ENCODE measurements at regions not wholly inside any gene's neighbourhood (a gene's known extent, or its start where the extent isn't known, plus 50 kb on each side); places are given as distances from the start of the nearest gene placed in this dataset.
"Not testable (repeated sequence)": the region's sequence is repeated elsewhere in the genome, so short reads cannot be mapped to it uniquely, and the experiment has no call there.

GRCh38 chr15:39499042-39499441 is 81.8 kb upstream of the THBS1 start:
- no peak for DNase-seq

DNA sequence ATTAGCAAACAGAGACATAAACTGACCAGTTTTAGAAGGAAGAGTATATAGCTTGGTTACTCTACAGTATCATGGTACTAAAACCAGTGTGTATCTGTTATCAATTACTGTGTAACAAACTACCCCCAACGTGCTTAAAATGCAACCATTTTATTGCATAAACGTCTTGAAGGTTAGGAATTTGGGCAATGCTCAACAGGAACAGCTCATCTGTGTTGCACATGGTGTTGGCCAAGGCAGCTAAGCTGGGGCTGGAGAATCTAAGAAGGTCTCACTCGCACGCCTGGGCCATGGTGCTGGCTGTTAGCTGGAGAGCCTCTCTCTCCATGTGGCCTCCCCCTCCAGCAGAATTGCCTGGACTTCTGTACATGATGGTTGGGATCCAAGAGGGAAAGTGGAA is 81.2 kb upstream of the THBS1 start:
- no peak for DNase-seq

DNA sequence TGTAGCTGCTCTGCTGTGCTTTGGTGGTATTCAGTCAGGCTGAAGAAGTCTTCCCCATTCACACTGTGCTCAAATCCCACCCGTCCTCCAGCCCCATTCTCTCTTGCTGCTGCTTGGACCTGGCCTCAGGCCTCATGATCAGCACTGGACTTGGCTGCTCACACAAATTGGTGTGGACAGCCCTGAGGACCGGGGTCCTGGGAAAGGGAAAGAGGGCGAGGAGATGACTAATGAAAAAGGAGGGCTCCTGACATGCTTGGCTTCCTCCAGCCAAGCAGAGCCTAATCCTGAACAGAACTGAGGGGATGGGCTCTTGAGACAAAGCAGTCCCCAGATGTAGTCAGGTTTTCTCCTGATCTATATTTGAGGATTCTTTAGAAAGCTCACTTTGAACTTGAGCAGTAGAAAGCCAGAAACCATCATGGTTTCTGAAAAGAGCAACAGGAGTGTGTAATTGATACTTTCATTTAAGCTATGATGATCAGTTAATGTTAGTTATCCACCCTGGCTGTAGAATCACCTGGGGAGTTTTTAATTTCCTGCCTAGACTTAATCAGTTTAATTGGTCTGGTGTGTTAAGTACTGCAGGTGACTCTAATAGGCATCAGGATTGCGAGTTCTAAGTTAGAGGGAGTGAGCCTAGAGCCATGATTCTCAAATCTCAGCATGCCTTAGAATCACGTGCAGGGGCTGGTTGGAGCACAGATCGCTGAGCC is 79.4 kb upstream of the THBS1 start:
- DNase-seq: no peak

- DNase-seq: no peak
Observed at GRCh38 chr15:39502082-39502447, 78.8 kb upstream of the THBS1 start.

DNA sequence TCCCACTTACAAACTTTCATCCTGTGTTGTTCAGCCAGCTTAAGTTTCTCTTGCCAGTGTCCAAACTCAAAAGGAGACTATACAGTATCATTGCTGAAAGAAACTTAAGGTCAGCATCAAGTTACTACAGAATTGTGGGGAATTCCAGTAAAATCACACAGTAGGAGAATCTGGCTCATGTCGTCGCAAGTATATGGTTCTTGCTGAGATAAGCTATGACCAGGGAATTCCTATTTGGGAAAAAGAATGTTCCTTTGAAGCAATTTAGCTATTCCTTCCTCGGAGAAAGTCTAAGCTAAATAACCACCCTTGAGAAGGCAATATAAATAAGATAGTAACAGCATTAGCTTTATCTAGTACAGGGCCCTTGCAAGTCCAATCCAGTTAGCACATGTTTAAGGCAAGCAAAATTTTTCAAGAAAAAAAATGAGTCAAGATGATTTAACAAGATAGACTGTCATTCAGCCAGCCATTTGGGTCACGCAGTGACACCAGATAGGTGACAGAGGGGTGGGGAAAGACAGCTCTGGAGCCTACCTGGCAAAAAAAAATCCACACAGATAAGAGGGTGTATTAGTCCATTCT is 78.2 kb upstream of the THBS1 start:
- DNase-seq: no peak

DNA sequence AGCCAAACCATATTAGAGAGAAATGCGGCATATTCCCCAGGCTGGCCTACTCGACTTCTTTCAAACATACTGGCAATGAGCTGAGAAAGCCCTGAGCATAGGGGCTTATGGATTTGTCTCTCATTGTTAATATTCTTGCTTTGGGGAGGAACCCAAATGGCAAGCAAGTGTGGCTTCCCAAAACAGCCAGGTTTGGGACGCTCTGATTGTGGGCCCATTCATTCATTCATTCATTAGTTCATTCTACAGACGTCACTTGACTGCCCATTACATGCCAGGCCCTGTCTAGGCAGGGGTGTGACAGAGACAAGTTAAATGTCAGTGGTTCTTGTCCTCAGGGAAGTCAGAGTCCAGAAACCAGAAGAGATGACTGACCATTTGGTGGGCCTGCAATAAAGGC is 77.4 kb upstream of the THBS1 start:
- no peak for DNase-seq

- DNase-seq: no peak
Observed at GRCh38 chr15:39504808-39505207, 76.1 kb upstream of the THBS1 start.

- no peak for DNase-seq
Observed at GRCh38 chr15:39506146-39506545, 74.7 kb upstream of the THBS1 start.

- no peak for DNase-seq
Observed at GRCh38 chr15:39508536-39508935, 72.3 kb upstream of the THBS1 start.

DNA sequence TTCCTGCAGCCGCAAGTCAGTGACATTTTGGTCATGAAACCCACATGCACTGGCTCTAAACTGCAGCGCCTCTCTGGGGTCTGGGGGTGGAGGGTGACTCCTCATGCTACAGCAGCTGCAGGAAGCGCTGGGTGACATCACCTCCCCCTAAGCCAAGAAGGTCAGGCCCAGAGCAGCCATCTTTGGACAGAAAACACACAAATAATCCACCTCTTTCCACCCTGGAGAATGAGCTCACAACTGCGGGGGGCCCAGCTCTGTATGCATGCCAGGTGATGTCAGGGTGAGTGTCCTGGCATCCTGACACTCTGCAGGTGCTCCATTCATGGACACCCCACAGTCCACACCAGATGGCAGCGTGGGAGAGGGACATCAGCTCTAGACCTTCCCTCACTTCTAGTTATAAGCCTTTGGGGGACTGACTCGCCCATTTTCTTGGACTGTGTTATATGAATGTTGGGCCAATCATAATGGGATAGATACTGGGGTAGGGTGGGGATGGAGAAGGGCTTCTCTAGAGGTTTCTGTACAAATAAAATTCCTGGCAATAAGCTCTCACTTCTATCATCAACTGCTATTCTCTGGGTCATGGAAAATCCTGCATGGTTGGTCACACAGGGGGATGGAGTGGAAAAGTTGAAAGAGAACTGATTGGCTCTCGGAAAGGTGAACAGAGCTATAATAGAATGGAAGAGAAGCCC is 70.7 kb upstream of the THBS1 start:
- DNase-seq: no peak

DNA sequence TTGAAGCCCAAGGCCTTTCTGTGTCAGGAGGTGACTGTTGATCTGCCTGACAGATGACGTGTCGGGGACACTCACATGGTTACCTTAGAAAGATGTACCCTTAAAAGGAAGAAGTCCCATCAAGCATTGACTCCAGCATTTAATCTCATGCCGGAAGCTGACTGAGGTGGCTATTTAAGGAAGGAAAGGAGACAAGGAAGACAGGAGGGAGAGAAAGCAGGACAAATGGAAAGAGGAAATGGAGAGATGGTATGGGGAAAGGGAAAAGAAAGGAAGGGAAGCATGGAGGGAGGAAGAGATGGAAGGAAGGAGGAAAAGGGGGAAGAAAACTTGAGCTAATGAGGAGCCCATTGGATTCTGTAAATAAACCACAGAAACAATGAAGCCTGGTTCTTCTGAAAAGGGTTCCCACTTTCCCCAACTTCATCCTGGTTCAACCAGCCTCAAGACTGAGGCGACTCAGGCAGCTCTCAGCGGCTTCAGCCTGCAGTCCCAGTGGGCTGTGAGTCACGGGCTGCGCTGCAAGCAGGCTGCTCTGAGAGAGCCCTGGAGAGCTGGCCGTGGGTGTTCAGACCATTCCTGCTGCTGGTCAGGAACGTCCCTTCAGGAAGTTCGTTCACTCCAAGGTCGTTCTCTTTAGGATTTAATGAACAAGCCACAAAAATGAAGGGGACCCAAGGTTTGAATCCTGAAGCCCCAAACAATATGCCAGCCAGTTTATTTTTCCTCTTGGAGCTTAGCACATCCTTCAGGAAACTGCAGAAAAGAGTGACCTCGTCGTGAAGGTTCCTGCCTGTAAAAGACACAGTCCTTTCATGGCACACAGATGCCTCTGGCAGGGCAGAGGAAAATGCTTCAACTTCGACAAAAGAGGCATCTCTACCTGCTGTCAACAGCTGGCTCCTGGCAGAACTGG is 69.6 kb upstream of the THBS1 start:
- no peak for DNase-seq

GRCh38 chr15:39511916-39512260 is 69.0 kb upstream of the THBS1 start:
- DNase-seq: no peak

DNA sequence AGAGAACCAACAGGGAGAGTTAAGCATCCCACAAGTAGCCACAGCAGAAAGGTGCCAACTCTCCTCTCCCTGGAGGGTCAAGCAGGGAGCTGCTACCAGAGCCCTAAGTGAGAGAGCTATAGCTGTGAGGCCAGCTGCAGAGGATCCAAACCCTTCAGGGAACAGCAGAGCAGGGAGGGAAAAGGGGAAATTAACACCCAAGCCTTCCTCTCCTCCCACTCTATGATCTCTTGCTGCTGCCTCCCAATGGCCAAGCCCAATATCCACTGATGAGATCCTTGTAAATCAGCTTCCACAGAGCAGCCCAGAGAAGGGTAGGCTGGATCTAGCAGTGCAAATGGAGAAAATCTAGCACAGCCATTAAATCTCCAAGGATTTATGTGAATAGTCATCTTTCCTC is 68.2 kb upstream of the THBS1 start:
- DNase-seq: no peak

- no peak for DNase-seq
Observed at GRCh38 chr15:39513936-39514335, 66.9 kb upstream of the THBS1 start.

- DNase-seq: no peak
Observed at GRCh38 chr15:39514933-39515332, 65.9 kb upstream of the THBS1 start.

DNA sequence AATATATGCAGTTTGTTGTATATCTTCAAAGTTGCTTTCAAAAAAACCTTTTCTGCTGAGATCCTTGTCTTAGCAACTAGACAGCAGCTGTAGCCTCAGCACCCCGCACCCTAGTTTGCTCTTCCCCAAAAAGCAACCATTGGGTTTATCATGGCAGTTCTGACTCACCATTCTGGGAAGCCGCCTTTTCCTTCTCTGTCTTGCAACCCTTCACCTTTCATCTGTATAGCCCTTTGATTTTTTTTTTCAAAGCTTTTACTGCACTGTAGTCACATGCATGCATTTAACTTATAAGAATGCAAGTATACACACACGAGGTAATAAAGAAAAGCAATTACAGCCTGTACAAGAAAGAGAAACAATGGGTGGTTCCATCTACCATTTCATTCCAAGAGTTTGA is 65.1 kb upstream of the THBS1 start:
- DNase-seq: no peak

DNA sequence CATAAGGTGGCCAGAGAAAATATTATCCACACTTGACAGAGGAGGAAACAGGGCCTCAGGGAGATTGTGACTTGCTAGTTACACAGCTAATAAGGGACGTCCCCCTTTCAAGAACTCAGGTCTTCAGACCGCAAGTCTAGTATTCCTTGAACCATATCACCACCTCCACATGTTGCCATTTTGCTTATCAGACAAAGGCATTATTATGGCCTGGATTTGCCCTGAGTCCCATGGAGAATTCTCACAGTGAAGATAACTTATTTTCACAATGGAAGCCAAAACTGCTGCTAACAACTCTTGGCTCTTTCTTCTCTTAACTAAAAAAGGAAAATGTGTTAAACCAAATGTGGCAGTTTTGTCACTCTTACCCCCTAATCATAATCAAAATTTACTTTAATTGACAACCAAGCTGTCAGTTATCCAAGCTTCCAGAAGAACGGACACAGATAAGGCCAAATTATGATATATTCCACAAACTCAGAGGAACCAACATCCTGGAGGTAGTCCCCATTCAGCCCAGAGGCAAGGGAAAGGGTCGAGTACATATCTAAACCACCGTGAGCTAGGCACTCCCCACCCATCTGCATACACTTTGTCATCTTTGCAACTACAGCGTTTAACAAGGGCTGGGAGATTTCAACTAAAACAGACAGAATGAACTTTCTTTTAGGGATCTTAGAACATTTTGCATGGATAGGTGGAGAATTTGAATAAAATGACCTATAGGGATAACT is 63.6 kb upstream of the THBS1 start:
- no peak for DNase-seq

- DNase-seq: not testable (repeated sequence)
Observed at GRCh38 chr15:39523968-39524367, 56.9 kb upstream of the THBS1 start.

DNA sequence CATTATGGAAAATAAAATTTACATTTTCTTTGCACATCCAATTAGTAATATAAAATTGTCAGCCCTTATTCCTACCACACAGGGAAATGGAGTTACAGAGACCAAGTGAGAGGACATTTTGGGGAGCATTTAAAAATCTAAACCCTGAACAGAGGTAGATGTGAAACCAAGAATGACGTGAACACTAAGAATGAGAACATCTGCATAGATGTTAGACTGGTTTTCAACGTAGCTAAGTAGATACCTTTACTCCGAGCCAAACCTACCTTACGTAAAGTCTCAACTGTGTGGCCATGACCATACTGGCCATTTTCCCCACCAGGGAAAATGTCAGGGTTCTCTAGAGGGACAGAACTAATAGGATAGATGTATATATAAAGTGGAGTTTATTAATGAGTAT is 51.4 kb upstream of the THBS1 start:
- no peak for DNase-seq

- no peak for DNase-seq
Observed at GRCh38 chr15:39530480-39531342, 50.2 kb upstream of the THBS1 start.
